GM12878 (cell line): ENCODE measurements at regions not wholly inside any gene's neighbourhood (a gene's known extent, or its start where the extent isn't known, plus 50 kb on each side); places are given as distances from the start of the nearest gene placed in this dataset.

Experiments used
- ATAC-seq: fragments of 200-7000 bp; cut with Tn5 transposase; 3 replicates; pipeline ENCODE4 v1.9.1; 2020; ENCODE audit warnings: mild to moderate bottlenecking, moderate library complexity
- BruUV-seq: library from RNA; stranded (reverse); fragments of 400-500 nt; replicated peaks from 2 replicates; lab custom pipeline; 2021; lab: Mats Ljungman, UMichigan
- CTCF ChIA-PET: fragments of 300-600 bp; sonication (Branson Sonifier 250); formaldehyde crosslinking; extraction: SDS; loops from one replicate; lab custom pipeline; 2021; ENCODE audit warnings: inconsistent platforms; lab: Yijun Ruan, JAX
- POLR2A ChIA-PET: fragments of 350-600 bp; formaldehyde crosslinking; extraction: SDS; loops from one replicate; lab custom pipeline; 2021; ENCODE audit warnings: inconsistent platforms; lab: Charles Lee
- RAD21 ChIA-PET: fragments of 300-600 bp; sonication (Branson Sonifier 250); formaldehyde crosslinking; loops from one replicate; lab custom pipeline; 2023; ENCODE audit warnings: antibody characterized with exemption; ENCODE audit not compliant: unreplicated experiment; lab: Charles Lee
- SMC1A ChIA-PET: fragments of 300-600 bp; sonication (Branson Sonifier 250); formaldehyde crosslinking; loops from one replicate; lab custom pipeline; 2023; ENCODE audit not compliant: unreplicated experiment, uncharacterized antibody; lab: Charles Lee
- DNase-seq: peaks from one replicate; pipeline ENCODE4 v3.0.0-alpha.2; 2011; ENCODE audit warnings: low read depth, low spot score
- FAIRE-seq: peaks from 3 replicates; lab custom pipeline; 2011; peaks lifted over from hg19 to GRCh38; lab: Jason Lieb, UNC
- H2AFZ ChIP-seq: 2 replicates; pipeline ENCODE4 v1.6.0; 2011; ENCODE audit warnings: low read depth, low read length, control low read depth; ENCODE audit not compliant: control insufficient read depth
- H3K27ac ChIP-seq: 2 replicates; pipeline ENCODE4 v1.5.1; 2011; ENCODE audit warnings: control low read depth; ENCODE audit not compliant: control insufficient read depth, insufficient read depth
- H3K27me3 ChIP-seq, 2 experiments: replicated peaks in 1 of 2; 2 replicates each; pipeline versions ENCODE4 v1.6.0 to v1.6.1; 2011; ENCODE audit warnings: low read length in 1 of 2; ENCODE audit not compliant: control insufficient read depth in 2 of 2, insufficient read depth in 2 of 2
- H3K36me3 ChIP-seq, 2 experiments: 2 replicates each; pipeline ENCODE4 v1.5.1; 2011; ENCODE audit warnings: low read length in 1 of 2; ENCODE audit not compliant: control insufficient read depth in 2 of 2, insufficient read depth in 2 of 2
- H3K4me1 ChIP-seq: 2 replicates; pipeline ENCODE4 v1.6.1; 2011; ENCODE audit warnings: mild to moderate bottlenecking, low read length, moderate library complexity, mixed read lengths; ENCODE audit not compliant: control insufficient read depth, insufficient read depth
- H3K4me2 ChIP-seq: 2 replicates; pipeline ENCODE4 v1.6.0; 2011; ENCODE audit warnings: control low read depth; ENCODE audit not compliant: control insufficient read depth, insufficient read depth
- H3K4me3 ChIP-seq: fragments of 200-600 bp; sonication (generic); 2 replicates; pipeline ENCODE4 v1.5.1; 2016
- H3K79me2 ChIP-seq: 2 replicates; pipeline ENCODE4 v1.6.0; 2011; ENCODE audit warnings: low read length; ENCODE audit not compliant: control insufficient read depth, insufficient read depth
- H3K9ac ChIP-seq: 2 replicates; pipeline ENCODE4 v1.8.0; 2011; ENCODE audit warnings: low read length, control low read depth, mixed read lengths; ENCODE audit not compliant: control insufficient read depth, insufficient read depth
- H3K9me3 ChIP-seq: replicated peaks from 3 replicates; pipeline ENCODE4 v1.5.1; 2011; ENCODE audit warnings: mild to moderate bottlenecking, low read length; ENCODE audit not compliant: control insufficient read depth, insufficient read depth
- H4K20me1 ChIP-seq: 2 replicates; pipeline ENCODE4 v1.6.0; 2011; ENCODE audit not compliant: control insufficient read depth, insufficient read depth
- BCL11A ChIP-seq: IDR thresholded peaks from 2 replicates; pipeline ENCODE4 v1.6.1; 2011; ENCODE audit warnings: low read depth, low read length
- CBX3 ChIP-seq: fragments of 200-600 bp; sonication (generic); IDR thresholded peaks from 2 replicates; pipeline ENCODE4 v1.6.1; 2016; ENCODE audit warnings: low read depth, borderline replicate concordance
- CEBPZ ChIP-seq: fragments of 150-350 bp; IDR thresholded peaks from 2 replicates; pipeline ENCODE4 v1.6.1; 2016; ENCODE audit warnings: low read depth, low read length
- E2F4 ChIP-seq: IDR thresholded peaks from 2 replicates; pipeline ENCODE4 v1.6.1; 2012; ENCODE audit warnings: low read depth, low read length, improper control_type of control experiment
- EZH2 ChIP-seq: IDR thresholded peaks from 2 replicates; pipeline ENCODE4 v1.6.1; 2012; ENCODE audit warnings: low read depth, mild to moderate bottlenecking, control low read depth, inconsistent platforms, low read length, borderline replicate concordance; ENCODE audit not compliant: control insufficient read depth
- HDAC2 ChIP-seq: fragments of 200-600 bp; sonication (generic); IDR thresholded peaks from 2 replicates; pipeline ENCODE4 v1.6.1; 2017
- KDM1A ChIP-seq: fragments of 200-600 bp; sonication (generic); IDR thresholded peaks from 2 replicates; pipeline ENCODE4 v1.6.1; 2016; ENCODE audit warnings: borderline replicate concordance
- POLR2AphosphoS5 ChIP-seq: IDR thresholded peaks from 2 replicates; pipeline ENCODE4 v1.6.1; 2011; ENCODE audit warnings: mild to moderate bottlenecking, low read length, inconsistent platforms
- SIN3A ChIP-seq: IDR thresholded peaks from 2 replicates; pipeline ENCODE4 v1.6.1; 2012; ENCODE audit warnings: low read depth, low read length, improper control_type of control experiment
- SP1 ChIP-seq: IDR thresholded peaks from one replicate; pipeline ENCODE4 v1.6.1; 2011; ENCODE audit warnings: low read depth, low read length
- WGBS: methylation state at CpG from one replicate; pipeline ENCODE4 v1.1.6; 2016; ENCODE audit warnings: low lambda C conversion rate; ENCODE audit not compliant: insufficient replicate concordance, insufficient coverage; ENCODE audit errors: missing lambda C conversion rate; 5-methylcytosine and 5-hydroxymethylcytosine counted together
- in situ Hi-C: fragments of 300-500 bp; cut with MboI; formaldehyde crosslinking; loops from 9 replicates; pipeline ENCODE4 v1.14.3; 2018; ENCODE audit warnings: mixed read lengths
- intact Hi-C: fragments of 100-400 bp; cut with micrococcal nuclease; formaldehyde crosslinking; loops from one replicate; pipeline ENCODE4 v1.14.2; 2022; ENCODE audit not compliant: unreplicated experiment
- TF ChIP-seq, protein P1 (sequence below): fragments of 450-650 bp; IDR thresholded peaks from 2 replicates; pipeline ENCODE4 v1.6.1; 2017; ENCODE audit warnings: mild to moderate bottlenecking
- TF ChIP-seq, protein P2 (sequence below): IDR thresholded peaks from 2 replicates; pipeline ENCODE4 v1.6.1; 2012; ENCODE audit warnings: low read length, inconsistent platforms

- no peaks in the 10 kb centered on the region for H3K79me2 ChIP-seq
- H3K4me3 ChIP-seq, result no peak overlapping the region
- POLR2A ChIA-PET, result no interaction called here
- H3K9me3 ChIP-seq, result no peaks in the 10 kb centered on the region
- SMC1A ChIA-PET, result no interaction called here
- H3K4me2 ChIP-seq, result no peak overlapping the region
- intact Hi-C loops (no loop called here), in situ Hi-C loops (no loop called here)
- H3K9ac ChIP-seq, result no peak overlapping the region
- no peaks in the 10 kb centered on the region for H3K36me3 ChIP-seq
- no peaks in the 10 kb centered on the region for H3K27me3 ChIP-seq
- no TSS peak for BruUV-seq
- no peaks in the 10 kb centered on the region for H3K4me1 ChIP-seq
- CTCF ChIA-PET, result no interaction called here
- H3K27ac ChIP-seq, result no peak overlapping the region
- RAD21 ChIA-PET, result no interaction called here
- no peaks in the 10 kb centered on the region for H4K20me1 ChIP-seq
- TF ChIP-seq SP1 (no peak), POLR2AphosphoS5 (no peak), CBX3 (no peak), SIN3A (no peak), KDM1A (no peak), CEBPZ (no peak), E2F4 (no peak), BCL11A (no peak), EZH2 (no peak), HDAC2 (no peak)
- TF ChIP-seq, protein P1, sequence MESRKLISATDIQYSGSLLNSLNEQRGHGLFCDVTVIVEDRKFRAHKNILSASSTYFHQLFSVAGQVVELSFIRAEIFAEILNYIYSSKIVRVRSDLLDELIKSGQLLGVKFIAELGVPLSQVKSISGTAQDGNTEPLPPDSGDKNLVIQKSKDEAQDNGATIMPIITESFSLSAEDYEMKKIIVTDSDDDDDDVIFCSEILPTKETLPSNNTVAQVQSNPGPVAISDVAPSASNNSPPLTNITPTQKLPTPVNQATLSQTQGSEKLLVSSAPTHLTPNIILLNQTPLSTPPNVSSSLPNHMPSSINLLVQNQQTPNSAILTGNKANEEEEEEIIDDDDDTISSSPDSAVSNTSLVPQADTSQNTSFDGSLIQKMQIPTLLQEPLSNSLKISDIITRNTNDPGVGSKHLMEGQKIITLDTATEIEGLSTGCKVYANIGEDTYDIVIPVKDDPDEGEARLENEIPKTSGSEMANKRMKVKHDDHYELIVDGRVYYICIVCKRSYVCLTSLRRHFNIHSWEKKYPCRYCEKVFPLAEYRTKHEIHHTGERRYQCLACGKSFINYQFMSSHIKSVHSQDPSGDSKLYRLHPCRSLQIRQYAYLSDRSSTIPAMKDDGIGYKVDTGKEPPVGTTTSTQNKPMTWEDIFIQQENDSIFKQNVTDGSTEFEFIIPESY, result no peak
- TF ChIP-seq, protein P2, sequence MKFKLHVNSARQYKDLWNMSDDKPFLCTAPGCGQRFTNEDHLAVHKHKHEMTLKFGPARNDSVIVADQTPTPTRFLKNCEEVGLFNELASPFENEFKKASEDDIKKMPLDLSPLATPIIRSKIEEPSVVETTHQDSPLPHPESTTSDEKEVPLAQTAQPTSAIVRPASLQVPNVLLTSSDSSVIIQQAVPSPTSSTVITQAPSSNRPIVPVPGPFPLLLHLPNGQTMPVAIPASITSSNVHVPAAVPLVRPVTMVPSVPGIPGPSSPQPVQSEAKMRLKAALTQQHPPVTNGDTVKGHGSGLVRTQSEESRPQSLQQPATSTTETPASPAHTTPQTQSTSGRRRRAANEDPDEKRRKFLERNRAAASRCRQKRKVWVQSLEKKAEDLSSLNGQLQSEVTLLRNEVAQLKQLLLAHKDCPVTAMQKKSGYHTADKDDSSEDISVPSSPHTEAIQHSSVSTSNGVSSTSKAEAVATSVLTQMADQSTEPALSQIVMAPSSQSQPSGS, result no peak
- no peak for DNase-seq
- peak; percentile 54 for FAIRE-seq
- no peak for ATAC-seq
- 11% methylated on average over 6 of the region's 6 CpGs for WGBS
- no peak overlapping the region for H2AFZ ChIP-seq
These were observed 222.3 kb upstream of the TMC3 start for GRCh38 chr15:81596159-81596865.
